Kidney epithelial cell (primary cell): ENCODE measurements at regions not wholly inside any gene's neighbourhood (a gene's known extent, or its start where the extent isn't known, plus 50 kb on each side); places are given as distances from the start of the nearest gene placed in this dataset.

Source experiments
- DNase-seq: peaks from one replicate; pipeline ENCODE4 v3.0.0-alpha.2; 2010; ENCODE audit warnings: low read depth
- H3K27me3 ChIP-seq: 2 replicates; pipeline ENCODE4 v1.6.0; 2011; ENCODE audit warnings: low read length; ENCODE audit not compliant: control insufficient read depth, insufficient read depth
- H3K36me3 ChIP-seq: 2 replicates; pipeline ENCODE4 v1.5.1; 2011; ENCODE audit warnings: low read length; ENCODE audit not compliant: control insufficient read depth, insufficient read depth
- H3K4me3 ChIP-seq: 2 replicates; pipeline ENCODE4 v1.5.1; 2011; ENCODE audit warnings: low read depth, mild to moderate bottlenecking, control low read depth, low read length
- CTCF ChIP-seq: IDR thresholded peaks from 2 replicates; pipeline ENCODE4 v1.5.1; 2011; ENCODE audit warnings: mild to moderate bottlenecking, moderate library complexity, low read length, control low read depth, inconsistent platforms; ENCODE audit not compliant: insufficient read depth, poor library complexity, severe bottlenecking

- TF ChIP-seq CTCF = no peak
- H3K27me3 ChIP-seq = no peaks in the 10 kb centered on the region
- H3K36me3 ChIP-seq = no peaks in the 10 kb centered on the region
- DNase-seq = no peak
- no peak overlapping the region for H3K4me3 ChIP-seq
Observed at GRCh38 chr3:3307491-3307890, 128.0 kb upstream of the CRBN start.

- H3K36me3 ChIP-seq = no peaks in the 10 kb centered on the region
- DNase-seq = peak; percentile 9
- no peak overlapping the region for H3K4me3 ChIP-seq
- no peaks in the 10 kb centered on the region for H3K27me3 ChIP-seq
- TF ChIP-seq CTCF = no peak
Observed at GRCh38 chr3:3305841-3306240, 126.3 kb upstream of the CRBN start.

- H3K36me3 ChIP-seq = no peaks in the 10 kb centered on the region
- H3K27me3 ChIP-seq = no peaks in the 10 kb centered on the region
- no peak overlapping the region for H3K4me3 ChIP-seq
- DNase-seq = no peak
- no peak for TF ChIP-seq CTCF
Observed at GRCh38 chr3:3305084-3305483, 125.6 kb upstream of the CRBN start.

- H3K4me3 ChIP-seq = no peak overlapping the region
- H3K27me3 ChIP-seq = no peaks in the 10 kb centered on the region
- no peak for DNase-seq
- H3K36me3 ChIP-seq = no peaks in the 10 kb centered on the region
- TF ChIP-seq CTCF = no peak
Observed at GRCh38 chr3:3303636-3304035, 124.1 kb upstream of the CRBN start.

GRCh38 chr3:3302964-3303363 is 123.5 kb upstream of the CRBN start:
- no peak for TF ChIP-seq CTCF
- Histone ChIP-seq H3K4me3 (no peak overlapping the region), H3K36me3 (no peaks in the 10 kb centered on the region), H3K27me3 (no peaks in the 10 kb centered on the region)
- DNase-seq = no peak

- TF ChIP-seq CTCF = no peak
- Histone ChIP-seq H3K27me3 (no peaks in the 10 kb centered on the region), H3K4me3 (no peak overlapping the region), H3K36me3 (no peaks in the 10 kb centered on the region)
- no peak for DNase-seq
Observed at GRCh38 chr3:3301476-3301875, 122.0 kb upstream of the CRBN start.
